ENCODE measurements at regions not wholly inside any gene's neighbourhood (a gene's known extent, or its start where the extent isn't known, plus 50 kb on each side); places are given as distances from the start of the nearest gene placed in this dataset.

DNA sequence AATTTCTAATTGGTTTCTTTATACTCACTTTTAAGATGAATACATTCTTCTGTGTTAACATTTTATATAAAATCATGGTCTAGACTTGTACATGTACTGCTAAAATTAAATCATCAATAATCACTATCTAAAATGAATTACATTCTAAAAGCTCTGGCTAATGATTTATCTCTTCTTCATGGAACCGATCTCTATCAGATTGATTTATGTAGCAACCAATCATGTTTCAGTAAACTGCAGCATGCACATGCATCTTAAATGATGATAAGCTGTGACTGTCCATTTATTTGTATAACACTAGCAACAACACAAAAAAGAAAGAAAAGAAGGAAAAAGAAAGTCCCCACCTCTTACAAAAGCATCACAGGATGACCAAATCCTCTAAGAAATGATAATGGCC, 669.2 kb downstream of the NR2F1-AS1 start:
- TF ChIP-seq, protein P1, sequence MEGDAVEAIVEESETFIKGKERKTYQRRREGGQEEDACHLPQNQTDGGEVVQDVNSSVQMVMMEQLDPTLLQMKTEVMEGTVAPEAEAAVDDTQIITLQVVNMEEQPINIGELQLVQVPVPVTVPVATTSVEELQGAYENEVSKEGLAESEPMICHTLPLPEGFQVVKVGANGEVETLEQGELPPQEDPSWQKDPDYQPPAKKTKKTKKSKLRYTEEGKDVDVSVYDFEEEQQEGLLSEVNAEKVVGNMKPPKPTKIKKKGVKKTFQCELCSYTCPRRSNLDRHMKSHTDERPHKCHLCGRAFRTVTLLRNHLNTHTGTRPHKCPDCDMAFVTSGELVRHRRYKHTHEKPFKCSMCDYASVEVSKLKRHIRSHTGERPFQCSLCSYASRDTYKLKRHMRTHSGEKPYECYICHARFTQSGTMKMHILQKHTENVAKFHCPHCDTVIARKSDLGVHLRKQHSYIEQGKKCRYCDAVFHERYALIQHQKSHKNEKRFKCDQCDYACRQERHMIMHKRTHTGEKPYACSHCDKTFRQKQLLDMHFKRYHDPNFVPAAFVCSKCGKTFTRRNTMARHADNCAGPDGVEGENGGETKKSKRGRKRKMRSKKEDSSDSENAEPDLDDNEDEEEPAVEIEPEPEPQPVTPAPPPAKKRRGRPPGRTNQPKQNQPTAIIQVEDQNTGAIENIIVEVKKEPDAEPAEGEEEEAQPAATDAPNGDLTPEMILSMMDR (IDR thresholded peaks at IDR 0.05; ENCODE audit: low read depth, low read length, poor library complexity, severe bottlenecking), result no peak
- no peak for TF ChIP-seq EZH2phosphoT487 (IDR thresholded peaks at IDR 0.05; ENCODE audit: borderline replicate concordance, low read length)

Data from DOHH2 (cell line).